ENCODE measurements at regions not wholly inside any gene's neighbourhood (a gene's known extent, or its start where the extent isn't known, plus 50 kb on each side); places are given as distances from the start of the nearest gene placed in this dataset.

GRCh38 chr11:119791047-119791446, 62.0 kb upstream of the NECTIN1 start:
- H3K79me2 ChIP-seq (ENCODE audit: insufficient read depth, low read length) = no peaks in the 10 kb centered on the region
- H4K20me1 ChIP-seq (ENCODE audit: control insufficient read depth, insufficient read depth, insufficient read length) = no peaks in the 10 kb centered on the region
- no peak for TF ChIP-seq CTCF (conservative IDR thresholded peaks at IDR 0.05)
- no peaks in the 10 kb centered on the region for H3K9me3 ChIP-seq (ENCODE audit: control insufficient read depth, low read depth, low read length)
- DNase-seq = no peak
- no peak overlapping the region for H3K56ac ChIP-seq (ENCODE audit: insufficient read length, low read depth, low read length)
- no peak overlapping the region for H3T11ph ChIP-seq (ENCODE audit: low read length)
- H3K27me3 ChIP-seq (ENCODE audit: insufficient read depth, low read length) = peaks cover 5% of the 10 kb centered on the region; the same call in 1 of the 2 replicates
- H2BK20ac ChIP-seq (ENCODE audit: low read depth, low read length, poor library complexity, severe bottlenecking) = no peak overlapping the region
- H3K79me1 ChIP-seq (ENCODE audit: insufficient read depth, low read depth, low read length, poor library complexity, severe bottlenecking) = no peaks in the 10 kb centered on the region
- H4K91ac ChIP-seq (ENCODE audit: insufficient read length, low read depth, low read length) = no peak overlapping the region
- Mint-ChIP-seq H3K9me3 (no peaks in the 10 kb centered on the region; a peak in 1 of 5 replicates), H3K27ac (no peak overlapping the region), H3K27me3 (ENCODE audit: low read depth) (peaks cover 73% of the 10 kb centered on the region), H3K4me1 (peaks cover 58 to 61% of the 10 kb centered on the region in 2 experiments), H3K4me3 (no peak overlapping the region), H3K36me3 (ENCODE audit: insufficient read depth in 1 of 3, low read depth in 3 of 3) (no peaks in the 10 kb centered on the region)
- H3K27ac ChIP-seq (ENCODE audit: insufficient read length, low read depth, low read length) = no peak overlapping the region
- no peak overlapping the region for H3K4ac ChIP-seq (ENCODE audit: low read depth, low read length)
- no peak overlapping the region for H2BK120ac ChIP-seq (ENCODE audit: low read depth, low read length, poor library complexity, severe bottlenecking)
- H3K4me2 ChIP-seq (ENCODE audit: insufficient read depth, insufficient read length, low read length) = no peak overlapping the region
- H4K5ac ChIP-seq (ENCODE audit: insufficient read length, low read depth, low read length) = no peak overlapping the region
- no peak overlapping the region for H3K9ac ChIP-seq (ENCODE audit: extremely low read depth, insufficient read length, low read length)
- H2BK12ac ChIP-seq (ENCODE audit: insufficient read length, low read depth, low read length) = no peak overlapping the region
- H3K4me1 ChIP-seq (ENCODE audit: insufficient read depth, low read length) = peaks cover 8% of the 10 kb centered on the region; the same call in 1 of the 2 replicates
- H3K18ac ChIP-seq (ENCODE audit: insufficient read length, low read depth, low read length) = no peak overlapping the region
- no peak overlapping the region for H4K8ac ChIP-seq (replicated peaks; ENCODE audit: insufficient read length, low read depth, low read length)
- WGBS (ENCODE audit: extremely low coverage, insufficient read length, low lambda C conversion rate) = no CpG with 5 or more reads among the region's 6 CpGs
- H2AK5ac ChIP-seq (ENCODE audit: insufficient read length, low read length) = no peak overlapping the region
- no peak overlapping the region for H2AFZ ChIP-seq (ENCODE audit: low read length)
- no peak overlapping the region for H2BK15ac ChIP-seq (ENCODE audit: low read depth, low read length)
- no peak overlapping the region for H3K23ac ChIP-seq (ENCODE audit: insufficient read length, low read depth, low read length)
- H2BK5ac ChIP-seq (ENCODE audit: insufficient read length, low read length) = no peak overlapping the region
- no peaks in the 10 kb centered on the region for H3K23me2 ChIP-seq (ENCODE audit: insufficient read length, low read depth, low read length, poor library complexity, severe bottlenecking)
- no peak overlapping the region; the same call in 1 of the 2 replicates for H3K14ac ChIP-seq (ENCODE audit: insufficient read depth, low read length)
